ENCODE measurements at regions not wholly inside any gene's neighbourhood (a gene's known extent, or its start where the extent isn't known, plus 50 kb on each side); places are given as distances from the start of the nearest gene placed in this dataset.

DNA sequence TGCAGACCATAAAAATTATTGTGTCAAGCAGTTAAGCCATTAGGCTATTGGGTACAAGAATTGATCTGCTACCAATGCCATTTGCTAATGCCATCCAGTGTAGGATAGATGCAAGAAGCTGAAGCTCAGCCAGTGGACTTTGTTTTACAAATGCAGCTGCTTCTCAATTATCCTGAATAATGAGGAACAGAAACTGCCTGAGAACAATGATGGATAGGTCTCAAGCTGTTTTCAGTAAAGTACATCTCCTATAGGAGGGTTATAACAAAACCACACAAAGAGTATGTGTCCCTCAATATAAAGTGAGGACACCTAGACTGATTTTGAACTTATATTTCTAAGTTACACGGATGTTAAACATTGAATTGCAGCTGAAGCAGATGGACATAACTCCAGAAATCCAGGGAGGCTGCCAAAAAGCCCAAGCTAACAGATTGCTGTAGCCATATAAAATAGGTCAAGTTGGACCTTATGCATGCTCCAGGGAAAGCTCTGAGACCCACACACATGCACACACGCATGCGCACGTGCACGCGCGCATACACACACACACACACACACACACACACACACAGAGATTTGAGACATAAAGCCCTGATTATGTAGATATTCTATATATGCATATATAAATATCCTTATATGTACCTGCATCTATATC lies 482.7 kb upstream of the CD180 start:
- Mint-ChIP-seq H3K4me1 (ENCODE audit: unreplicated experiment) (no peaks in the 10 kb centered on the region), H3K27ac (ENCODE audit: unreplicated experiment) (no peak overlapping the region), H3K4me3 (ENCODE audit: unreplicated experiment) (no peak overlapping the region), H3K9me3 (ENCODE audit: unreplicated experiment) (peaks cover 12% of the 10 kb centered on the region), H3K27me3 (ENCODE audit: unreplicated experiment) (peaks cover 42% of the 10 kb centered on the region), H3K36me3 (ENCODE audit: unreplicated experiment) (no peaks in the 10 kb centered on the region)
- no peak for DNase-seq (ENCODE audit: extremely low spot score, unreplicated experiment)
- TF ChIP-seq, protein P1, sequence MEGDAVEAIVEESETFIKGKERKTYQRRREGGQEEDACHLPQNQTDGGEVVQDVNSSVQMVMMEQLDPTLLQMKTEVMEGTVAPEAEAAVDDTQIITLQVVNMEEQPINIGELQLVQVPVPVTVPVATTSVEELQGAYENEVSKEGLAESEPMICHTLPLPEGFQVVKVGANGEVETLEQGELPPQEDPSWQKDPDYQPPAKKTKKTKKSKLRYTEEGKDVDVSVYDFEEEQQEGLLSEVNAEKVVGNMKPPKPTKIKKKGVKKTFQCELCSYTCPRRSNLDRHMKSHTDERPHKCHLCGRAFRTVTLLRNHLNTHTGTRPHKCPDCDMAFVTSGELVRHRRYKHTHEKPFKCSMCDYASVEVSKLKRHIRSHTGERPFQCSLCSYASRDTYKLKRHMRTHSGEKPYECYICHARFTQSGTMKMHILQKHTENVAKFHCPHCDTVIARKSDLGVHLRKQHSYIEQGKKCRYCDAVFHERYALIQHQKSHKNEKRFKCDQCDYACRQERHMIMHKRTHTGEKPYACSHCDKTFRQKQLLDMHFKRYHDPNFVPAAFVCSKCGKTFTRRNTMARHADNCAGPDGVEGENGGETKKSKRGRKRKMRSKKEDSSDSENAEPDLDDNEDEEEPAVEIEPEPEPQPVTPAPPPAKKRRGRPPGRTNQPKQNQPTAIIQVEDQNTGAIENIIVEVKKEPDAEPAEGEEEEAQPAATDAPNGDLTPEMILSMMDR (IDR thresholded peaks at IDR 0.05), result no peak

- Mint-ChIP-seq H3K27me3 (ENCODE audit: unreplicated experiment) (peaks cover 39% of the 10 kb centered on the region), H3K4me3 (ENCODE audit: unreplicated experiment) (no peak overlapping the region), H3K27ac (ENCODE audit: unreplicated experiment) (no peak overlapping the region), H3K4me1 (ENCODE audit: unreplicated experiment) (no peaks in the 10 kb centered on the region), H3K36me3 (ENCODE audit: unreplicated experiment) (no peaks in the 10 kb centered on the region), H3K9me3 (ENCODE audit: unreplicated experiment) (peaks cover 12% of the 10 kb centered on the region)
- TF ChIP-seq, protein P1 (IDR thresholded peaks at IDR 0.05), result no peak
- DNase-seq (ENCODE audit: extremely low spot score, unreplicated experiment), result no peak
Observed at GRCh38 chr5:67678594-67678993, 482.0 kb upstream of the CD180 start.

- TF ChIP-seq, protein P1 (IDR thresholded peaks at IDR 0.05), result no peak
- H3K4me1 Mint-ChIP-seq (ENCODE audit: unreplicated experiment), result no peaks in the 10 kb centered on the region
- no peak overlapping the region for H3K27ac Mint-ChIP-seq (ENCODE audit: unreplicated experiment)
- peaks cover 9% of the 10 kb centered on the region for H3K9me3 Mint-ChIP-seq (ENCODE audit: unreplicated experiment)
- H3K4me3 Mint-ChIP-seq (ENCODE audit: unreplicated experiment), result no peak overlapping the region
- no peaks in the 10 kb centered on the region for H3K36me3 Mint-ChIP-seq (ENCODE audit: unreplicated experiment)
- DNase-seq (ENCODE audit: extremely low spot score, unreplicated experiment), result no peak
- peaks cover 34% of the 10 kb centered on the region for H3K27me3 Mint-ChIP-seq (ENCODE audit: unreplicated experiment)
Observed at GRCh38 chr5:67677422-67677970, 480.9 kb upstream of the CD180 start.

DNA sequence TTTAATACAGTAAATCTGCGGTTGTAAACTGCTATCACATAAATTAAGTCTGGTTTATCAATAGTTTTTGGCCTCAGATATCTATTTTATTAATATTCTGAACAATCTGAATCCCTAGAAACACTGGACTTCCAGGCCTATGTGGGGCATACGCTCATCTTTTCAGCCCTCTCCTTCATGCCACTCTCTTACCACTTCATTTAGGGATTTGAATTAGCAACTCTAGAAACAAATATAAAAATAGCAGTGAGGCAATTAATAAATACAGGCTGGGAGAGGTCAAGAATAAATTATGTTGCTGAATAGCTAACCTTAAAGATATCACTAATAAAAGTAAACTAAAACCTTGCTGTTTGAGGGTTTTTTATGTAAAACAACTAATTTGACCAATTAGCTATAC lies 480.3 kb upstream of the CD180 start:
- H3K9me3 Mint-ChIP-seq (ENCODE audit: unreplicated experiment), result peaks cover 2% of the 10 kb centered on the region
- H3K27me3 Mint-ChIP-seq (ENCODE audit: unreplicated experiment), result peaks cover 29% of the 10 kb centered on the region
- H3K27ac Mint-ChIP-seq (ENCODE audit: unreplicated experiment), result no peak overlapping the region

DNA sequence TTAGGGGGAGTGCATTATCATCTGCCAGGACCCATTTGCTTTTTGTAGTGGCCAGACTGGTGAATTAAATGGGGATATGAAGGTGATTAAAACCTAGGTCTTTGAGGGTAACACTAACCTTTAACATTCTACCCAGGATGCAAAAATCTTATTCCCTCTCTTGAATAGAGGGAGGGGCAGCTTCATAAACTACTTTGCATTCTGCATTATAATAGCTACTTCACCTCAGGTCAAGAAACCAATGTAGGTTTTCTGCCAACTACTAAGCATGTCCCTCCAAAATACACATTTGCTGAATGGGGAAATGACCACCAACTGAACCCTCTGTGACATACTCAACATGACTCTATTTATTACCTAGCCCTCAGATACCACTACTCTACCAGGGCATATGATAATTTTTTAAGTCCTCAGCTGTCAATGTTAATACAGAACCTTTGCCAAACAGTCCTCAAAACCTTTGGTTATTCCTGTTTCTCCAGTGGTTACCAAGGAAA lies 477.6 kb upstream of the CD180 start:
- H3K27me3 Mint-ChIP-seq (ENCODE audit: unreplicated experiment), result peaks cover 17% of the 10 kb centered on the region
- TF ChIP-seq, protein P1 (IDR thresholded peaks at IDR 0.05), result no peak
- no peak overlapping the region for H3K4me3 Mint-ChIP-seq (ENCODE audit: unreplicated experiment)
- no peak overlapping the region for H3K27ac Mint-ChIP-seq (ENCODE audit: unreplicated experiment)
- DNase-seq (ENCODE audit: extremely low spot score, unreplicated experiment), result no peak
- H3K4me1 Mint-ChIP-seq (ENCODE audit: unreplicated experiment), result no peaks in the 10 kb centered on the region
- H3K36me3 Mint-ChIP-seq (ENCODE audit: unreplicated experiment), result no peaks in the 10 kb centered on the region
- H3K9me3 Mint-ChIP-seq (ENCODE audit: unreplicated experiment), result no peaks in the 10 kb centered on the region

More for the DNA sequence above, 480.3 kb upstream of the CD180 start:
- TF ChIP-seq, protein P1 (IDR thresholded peaks at IDR 0.05), result no peak
- DNase-seq (ENCODE audit: extremely low spot score, unreplicated experiment), result no peak
- Mint-ChIP-seq H3K36me3 (ENCODE audit: unreplicated experiment) (no peaks in the 10 kb centered on the region), H3K4me3 (ENCODE audit: unreplicated experiment) (no peak overlapping the region), H3K4me1 (ENCODE audit: unreplicated experiment) (no peaks in the 10 kb centered on the region)

Data from osteocyte (in vitro differentiated cells).